ENCODE measurements at regions not wholly inside any gene's neighbourhood (a gene's known extent, or its start where the extent isn't known, plus 50 kb on each side); places are given as distances from the start of the nearest gene placed in this dataset.

GRCh38 chr20:40977218-40977617, 51.4 kb upstream of the TOP1 start:
- DNase-seq (ENCODE audit: low read depth in 2 of 2): no peak
- no peak overlapping the region for H3K4me3 ChIP-seq (replicated peaks in 1 of 2; ENCODE audit: low read depth in 2 of 2, low read length in 2 of 2)
- TF ChIP-seq CTCF (IDR thresholded peaks at IDR 0.05; ENCODE audit: low read depth, low read length): no peak

GRCh38 chr20:40978761-40979160, 49.9 kb upstream of the TOP1 start:
- no peak for TF ChIP-seq CTCF (IDR thresholded peaks at IDR 0.05; ENCODE audit: low read depth, low read length)
- DNase-seq (ENCODE audit: low read depth in 2 of 2): no peak
- H3K4me3 ChIP-seq (replicated peaks in 1 of 2; ENCODE audit: low read depth in 2 of 2, low read length in 2 of 2): no peak overlapping the region

Data from cardiac fibroblast (primary cell).